Smooth muscle cell (in vitro differentiated cells): ENCODE measurements at regions not wholly inside any gene's neighbourhood (a gene's known extent, or its start where the extent isn't known, plus 50 kb on each side); places are given as distances from the start of the nearest gene placed in this dataset.

Experiments used
- DNase-seq: peaks from one replicate; lab custom pipeline; 2025; ENCODE audit not compliant: unreplicated experiment; lab: John Stamatoyannopoulos, UW
- H2AFZ ChIP-seq: fragments of 200-600 bp; sonication (generic); 2 replicates; pipeline ENCODE4 v1.6.0; 2016; ENCODE audit warnings: antibody characterized with exemption, low read depth, mild to moderate bottlenecking
- H3F3A ChIP-seq: fragments of 200-600 bp; sonication (generic); 2 replicates; pipeline ENCODE4 v1.6.0; 2017; ENCODE audit warnings: antibody characterized with exemption, low read depth
- H3K27ac ChIP-seq: fragments of 200-600 bp; sonication (generic); 2 replicates; pipeline ENCODE4 v1.5.1; 2016; ENCODE audit warnings: low read depth, mild to moderate bottlenecking
- H3K27me3 ChIP-seq: fragments of 200-600 bp; sonication (generic); 2 replicates; pipeline ENCODE4 v1.6.1; 2016; ENCODE audit warnings: low read depth, mild to moderate bottlenecking
- H3K36me3 ChIP-seq: fragments of 200-600 bp; sonication (generic); 2 replicates; pipeline ENCODE4 v1.5.1; 2016; ENCODE audit warnings: low read depth
- H3K4me1 ChIP-seq: fragments of 200-600 bp; sonication (generic); 2 replicates; pipeline ENCODE4 v1.5.1; 2016; ENCODE audit warnings: low read depth
- H3K4me2 ChIP-seq: fragments of 200-600 bp; sonication (generic); 2 replicates; pipeline ENCODE4 v1.6.0; 2016; ENCODE audit warnings: mild to moderate bottlenecking
- H3K4me3 ChIP-seq: fragments of 200-600 bp; sonication (generic); 2 replicates; pipeline ENCODE4 v1.5.1; 2016; ENCODE audit warnings: mild to moderate bottlenecking
- H3K79me2 ChIP-seq: fragments of 200-600 bp; sonication (generic); 2 replicates; pipeline ENCODE4 v1.6.0; 2016; ENCODE audit warnings: low read depth, mild to moderate bottlenecking
- H3K9ac ChIP-seq: fragments of 200-600 bp; sonication (generic); 2 replicates; pipeline ENCODE4 v1.6.0; 2016; ENCODE audit warnings: low read depth
- H3K9me3 ChIP-seq: fragments of 200-600 bp; sonication (generic); replicated peaks from 2 replicates; pipeline ENCODE4 v1.5.1; 2016; ENCODE audit warnings: low read depth
- H4K20me1 ChIP-seq: fragments of 200-600 bp; sonication (generic); 2 replicates; pipeline ENCODE4 v1.6.0; 2016; ENCODE audit warnings: low read depth
- WGBS: methylation state at CpG from one replicate; pipeline ENCODE4 v1.1.7; 2016; ENCODE audit warnings: low lambda C conversion rate; 5-methylcytosine and 5-hydroxymethylcytosine counted together
- TF ChIP-seq, protein P1 (sequence below): fragments of 200-600 bp; sonication (generic); IDR thresholded peaks from 2 replicates; pipeline ENCODE4 v1.5.1; 2017; ENCODE audit warnings: borderline replicate concordance, mild to moderate bottlenecking, antibody characterized with exemption; ENCODE audit not compliant: insufficient read depth, poor library complexity, severe bottlenecking

- WGBS, result 77% methylated on average over 1 of the region's 1 CpG
- H4K20me1 ChIP-seq, result no peaks in the 10 kb centered on the region
- no peaks in the 10 kb centered on the region for H3K79me2 ChIP-seq
- TF ChIP-seq, protein P1, sequence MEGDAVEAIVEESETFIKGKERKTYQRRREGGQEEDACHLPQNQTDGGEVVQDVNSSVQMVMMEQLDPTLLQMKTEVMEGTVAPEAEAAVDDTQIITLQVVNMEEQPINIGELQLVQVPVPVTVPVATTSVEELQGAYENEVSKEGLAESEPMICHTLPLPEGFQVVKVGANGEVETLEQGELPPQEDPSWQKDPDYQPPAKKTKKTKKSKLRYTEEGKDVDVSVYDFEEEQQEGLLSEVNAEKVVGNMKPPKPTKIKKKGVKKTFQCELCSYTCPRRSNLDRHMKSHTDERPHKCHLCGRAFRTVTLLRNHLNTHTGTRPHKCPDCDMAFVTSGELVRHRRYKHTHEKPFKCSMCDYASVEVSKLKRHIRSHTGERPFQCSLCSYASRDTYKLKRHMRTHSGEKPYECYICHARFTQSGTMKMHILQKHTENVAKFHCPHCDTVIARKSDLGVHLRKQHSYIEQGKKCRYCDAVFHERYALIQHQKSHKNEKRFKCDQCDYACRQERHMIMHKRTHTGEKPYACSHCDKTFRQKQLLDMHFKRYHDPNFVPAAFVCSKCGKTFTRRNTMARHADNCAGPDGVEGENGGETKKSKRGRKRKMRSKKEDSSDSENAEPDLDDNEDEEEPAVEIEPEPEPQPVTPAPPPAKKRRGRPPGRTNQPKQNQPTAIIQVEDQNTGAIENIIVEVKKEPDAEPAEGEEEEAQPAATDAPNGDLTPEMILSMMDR, result no peak
- no peak overlapping the region for H2AFZ ChIP-seq
- no peaks in the 10 kb centered on the region for H3F3A ChIP-seq
- H3K4me3 ChIP-seq, result no peak overlapping the region
- H3K4me1 ChIP-seq, result no peaks in the 10 kb centered on the region
- H3K4me2 ChIP-seq, result no peak overlapping the region
- H3K9me3 ChIP-seq, result no peaks in the 10 kb centered on the region
- no peak overlapping the region for H3K9ac ChIP-seq
- no peaks in the 10 kb centered on the region for H3K27me3 ChIP-seq
- H3K36me3 ChIP-seq, result no peaks in the 10 kb centered on the region
- H3K27ac ChIP-seq, result no peak overlapping the region
- no peak for DNase-seq
Observed at GRCh38 chr5:86118542-86118941, 499.2 kb upstream of the COX7C start.

DNA sequence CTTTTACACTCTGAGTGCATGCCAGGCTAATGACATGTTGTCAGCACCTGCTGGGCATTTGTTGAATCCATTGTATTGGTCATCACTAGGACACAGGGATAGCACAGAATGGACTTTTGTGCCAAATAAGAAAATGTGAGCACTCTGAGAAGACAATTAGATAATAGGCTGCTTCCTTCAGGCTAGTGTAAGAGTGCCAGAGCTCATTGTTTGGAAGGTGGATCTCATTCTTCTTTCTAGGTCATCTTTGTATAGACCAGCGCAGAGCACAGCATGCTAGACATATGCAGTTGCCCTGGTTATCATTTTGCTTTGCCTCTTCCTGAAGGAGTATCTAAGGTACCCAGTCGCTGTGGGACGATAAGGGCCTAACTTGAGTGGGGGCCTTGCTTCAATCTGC is 493.4 kb upstream of the COX7C start:
- no peak overlapping the region for H3K27ac ChIP-seq
- TF ChIP-seq, protein P1, result no peak
- no peaks in the 10 kb centered on the region for H3K4me1 ChIP-seq
- no peaks in the 10 kb centered on the region for H3K36me3 ChIP-seq
- no peak overlapping the region for H3K9ac ChIP-seq
- H2AFZ ChIP-seq, result no peak overlapping the region
- H3K4me3 ChIP-seq, result no peak overlapping the region
- H3K27me3 ChIP-seq, result no peaks in the 10 kb centered on the region
- H3K9me3 ChIP-seq, result no peaks in the 10 kb centered on the region
- no peak for DNase-seq
- no peak overlapping the region for H3K4me2 ChIP-seq
- WGBS, result 95% methylated on average over 3 of the region's 3 CpGs
- H4K20me1 ChIP-seq, result no peaks in the 10 kb centered on the region
- no peaks in the 10 kb centered on the region for H3F3A ChIP-seq
- H3K79me2 ChIP-seq, result no peaks in the 10 kb centered on the region

GRCh38 chr5:86125731-86126601 is 491.8 kb upstream of the COX7C start:
- H3K9ac ChIP-seq, result no peak overlapping the region
- H3K27ac ChIP-seq, result no peak overlapping the region
- H3K4me1 ChIP-seq, result no peaks in the 10 kb centered on the region
- no peaks in the 10 kb centered on the region for H3K79me2 ChIP-seq
- H3F3A ChIP-seq, result no peaks in the 10 kb centered on the region
- 75% methylated on average over 2 of the region's 2 CpGs for WGBS
- no peaks in the 10 kb centered on the region for H3K36me3 ChIP-seq
- no peaks in the 10 kb centered on the region for H4K20me1 ChIP-seq
- H3K9me3 ChIP-seq, result no peaks in the 10 kb centered on the region
- no peaks in the 10 kb centered on the region for H3K27me3 ChIP-seq
- no peak overlapping the region for H2AFZ ChIP-seq
- H3K4me2 ChIP-seq, result no peak overlapping the region
- no peak overlapping the region for H3K4me3 ChIP-seq
- no peak for DNase-seq
- TF ChIP-seq, protein P1, result no peak

DNA sequence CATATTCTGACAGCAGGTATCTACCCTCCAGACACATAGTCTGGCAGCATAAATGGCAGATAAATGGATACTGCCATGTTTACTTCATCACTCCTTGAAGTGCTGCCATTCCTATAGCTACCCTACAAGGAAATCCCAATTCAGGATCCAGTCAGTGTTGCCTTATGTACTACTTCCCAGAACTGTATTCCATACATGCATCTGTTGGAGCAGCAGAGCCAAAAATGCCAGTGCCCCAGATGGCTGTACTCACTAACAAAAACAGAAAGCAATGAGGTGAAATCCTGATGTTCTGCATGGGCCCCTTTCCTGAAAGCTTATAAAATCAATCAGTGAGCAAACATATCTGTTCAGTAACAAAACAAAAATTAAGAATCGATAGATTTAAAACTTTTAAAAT is 490.0 kb upstream of the COX7C start:
- DNase-seq, result no peak
- Histone ChIP-seq H2AFZ (no peak overlapping the region), H3K9ac (no peak overlapping the region), H3K79me2 (no peaks in the 10 kb centered on the region), H3K27me3 (no peaks in the 10 kb centered on the region), H4K20me1 (no peaks in the 10 kb centered on the region), H3K9me3 (no peaks in the 10 kb centered on the region), H3K4me3 (no peak overlapping the region), H3K4me2 (no peak overlapping the region), H3F3A (no peaks in the 10 kb centered on the region), H3K27ac (no peak overlapping the region), H3K36me3 (no peaks in the 10 kb centered on the region), H3K4me1 (no peaks in the 10 kb centered on the region)
- TF ChIP-seq, protein P1, result no peak
- 94% methylated on average over 1 of the region's 1 CpG for WGBS
